HG03159 (cell line): ENCODE measurements at regions not wholly inside any gene's neighbourhood (a gene's known extent, or its start where the extent isn't known, plus 50 kb on each side); places are given as distances from the start of the nearest gene placed in this dataset.
"Not testable (repeated sequence)": the region's sequence is repeated elsewhere in the genome, so short reads cannot be mapped to it uniquely, and the experiment has no call there.

Experiments used
- ATAC-seq: cut with Tn5 transposase; IDR thresholded peaks from one replicate; pipeline ENCODE4 v1.9.1; 2021; ENCODE audit warnings: mild to moderate bottlenecking, moderate library complexity; ENCODE audit not compliant: unreplicated experiment

- ATAC-seq = no peak
These were observed 934.4 kb upstream of the SLITRK1 start for GRCh38 chr13:84816567-84817105.

GRCh38 chr13:84812789-84813188 lies 930.5 kb upstream of the SLITRK1 start:
- no peak for ATAC-seq

GRCh38 chr13:84812078-84812477 lies 929.8 kb upstream of the SLITRK1 start:
- no peak for ATAC-seq

- ATAC-seq = no peak
These were observed 928.5 kb upstream of the SLITRK1 start for GRCh38 chr13:84810781-84811180.

- ATAC-seq = no peak
These were observed 919.8 kb upstream of the SLITRK1 start for GRCh38 chr13:84802073-84802472.

GRCh38 chr13:84784443-84785153 lies 902.3 kb upstream of the SLITRK1 start:
- ATAC-seq = no peak

- ATAC-seq = no peak
These were observed 895.0 kb upstream of the SLITRK1 start for GRCh38 chr13:84777316-84777715.

GRCh38 chr13:84776593-84776992 lies 894.3 kb upstream of the SLITRK1 start:
- no peak for ATAC-seq

GRCh38 chr13:84775920-84776319 lies 893.6 kb upstream of the SLITRK1 start:
- not testable (repeated sequence) for ATAC-seq

GRCh38 chr13:84774111-84774510 lies 891.8 kb upstream of the SLITRK1 start:
- ATAC-seq = no peak

GRCh38 chr13:84760956-84761355 lies 878.7 kb upstream of the SLITRK1 start:
- no peak for ATAC-seq

GRCh38 chr13:84749126-84749525 lies 866.9 kb upstream of the SLITRK1 start:
- no peak for ATAC-seq

- no peak for ATAC-seq
These were observed 862.8 kb upstream of the SLITRK1 start for GRCh38 chr13:84745051-84745551.

- ATAC-seq = no peak
These were observed 861.9 kb upstream of the SLITRK1 start for GRCh38 chr13:84744203-84744602.

GRCh38 chr13:84741253-84741652 lies 859.0 kb upstream of the SLITRK1 start:
- no peak for ATAC-seq

- ATAC-seq = no peak
These were observed 856.7 kb upstream of the SLITRK1 start for GRCh38 chr13:84739021-84739420.

- no peak for ATAC-seq
These were observed 855.4 kb upstream of the SLITRK1 start for GRCh38 chr13:84737661-84738060.

GRCh38 chr13:84730376-84730775 lies 848.1 kb upstream of the SLITRK1 start:
- ATAC-seq = no peak

- ATAC-seq = no peak
These were observed 823.9 kb upstream of the SLITRK1 start for GRCh38 chr13:84705982-84706710.

GRCh38 chr13:84702174-84702573 lies 819.9 kb upstream of the SLITRK1 start:
- ATAC-seq = no peak

GRCh38 chr13:84697591-84697990 lies 815.3 kb upstream of the SLITRK1 start:
- not testable (repeated sequence) for ATAC-seq

GRCh38 chr13:84686973-84687372 lies 804.7 kb upstream of the SLITRK1 start:
- ATAC-seq = no peak
